A172 (cell line): ENCODE measurements at regions not wholly inside any gene's neighbourhood (a gene's known extent, or its start where the extent isn't known, plus 50 kb on each side); places are given as distances from the start of the nearest gene placed in this dataset.

Source experiments
- DNase-seq: peaks from one replicate; pipeline ENCODE4 v3.0.0-alpha.2; 2015; ENCODE audit warnings: low spot score

- no peak for DNase-seq
Observed at GRCh38 chr16:79715061-79715460, 114.5 kb upstream of the MAF start.

- no peak for DNase-seq
Observed at GRCh38 chr16:79714440-79714839, 113.9 kb upstream of the MAF start.

GRCh38 chr16:79713609-79714309 is 113.2 kb upstream of the MAF start:
- no peak for DNase-seq

GRCh38 chr16:79712276-79712675 is 111.7 kb upstream of the MAF start:
- DNase-seq, result no peak

GRCh38 chr16:79707876-79708275 is 107.3 kb upstream of the MAF start:
- DNase-seq, result no peak

GRCh38 chr16:79703066-79703465 is 102.5 kb upstream of the MAF start:
- DNase-seq, result no peak

GRCh38 chr16:79698341-79698753 is 97.8 kb upstream of the MAF start:
- no peak for DNase-seq

- DNase-seq, result no peak
Observed at GRCh38 chr16:79697562-79698112, 97.1 kb upstream of the MAF start.

GRCh38 chr16:79691007-79691406 is 90.5 kb upstream of the MAF start:
- no peak for DNase-seq

GRCh38 chr16:79690159-79690558 is 89.6 kb upstream of the MAF start:
- no peak for DNase-seq

GRCh38 chr16:79687249-79688130 is 87.0 kb upstream of the MAF start:
- DNase-seq, result no peak

- no peak for DNase-seq
Observed at GRCh38 chr16:79685871-79686270, 85.3 kb upstream of the MAF start.

GRCh38 chr16:79679334-79679733 is 78.8 kb upstream of the MAF start:
- no peak for DNase-seq

GRCh38 chr16:79677799-79678530 is 77.4 kb upstream of the MAF start:
- DNase-seq, result peak; percentile 43

GRCh38 chr16:79673635-79674034 is 73.1 kb upstream of the MAF start:
- DNase-seq, result no peak

- DNase-seq, result no peak
Observed at GRCh38 chr16:79672524-79672923, 72.0 kb upstream of the MAF start.

- no peak for DNase-seq
Observed at GRCh38 chr16:79668502-79668901, 68.0 kb upstream of the MAF start.

- no peak for DNase-seq
Observed at GRCh38 chr16:79665970-79666369, 65.4 kb upstream of the MAF start.

- DNase-seq, result no peak
Observed at GRCh38 chr16:79664407-79664806, 63.9 kb upstream of the MAF start.

- DNase-seq, result no peak
Observed at GRCh38 chr16:79662669-79663313, 62.3 kb upstream of the MAF start.

GRCh38 chr16:79662122-79662521 is 61.6 kb upstream of the MAF start:
- DNase-seq, result no peak

- no peak for DNase-seq
Observed at GRCh38 chr16:79661578-79661977, 61.0 kb upstream of the MAF start.
